ENCODE measurements at regions not wholly inside any gene's neighbourhood (a gene's known extent, or its start where the extent isn't known, plus 50 kb on each side); places are given as distances from the start of the nearest gene placed in this dataset.
"Not testable (repeated sequence)": the region's sequence is repeated elsewhere in the genome, so short reads cannot be mapped to it uniquely, and the experiment has no call there.

GRCh38 chr4:129901205-129901604 lies 805.3 kb downstream of the C4orf33 start:
- DNase-seq = no peak

GRCh38 chr4:129903861-129904260 lies 807.9 kb downstream of the C4orf33 start:
- DNase-seq = no peak

- no peak for DNase-seq
Measured at GRCh38 chr4:129905256-129905655, 809.3 kb downstream of the C4orf33 start.

- no peak for DNase-seq
Measured at GRCh38 chr4:129908117-129908516, 812.2 kb downstream of the C4orf33 start.

- DNase-seq = no peak
Measured at GRCh38 chr4:129916991-129917390, 821.0 kb downstream of the C4orf33 start.

GRCh38 chr4:129917651-129918050 lies 821.7 kb downstream of the C4orf33 start:
- DNase-seq = no peak

- DNase-seq = peak; percentile 3
Measured at GRCh38 chr4:129926936-129927335, 831.0 kb downstream of the C4orf33 start.

GRCh38 chr4:129929052-129929451 lies 833.1 kb downstream of the C4orf33 start:
- DNase-seq = peak; percentile 4

- no peak for DNase-seq
Measured at GRCh38 chr4:129929984-129930383, 834.0 kb downstream of the C4orf33 start.

GRCh38 chr4:129950217-129950616 lies 854.3 kb downstream of the C4orf33 start:
- no peak for DNase-seq

GRCh38 chr4:129966175-129966574 lies 870.2 kb downstream of the C4orf33 start:
- no peak for DNase-seq

GRCh38 chr4:129968366-129968765 lies 872.4 kb downstream of the C4orf33 start:
- no peak for DNase-seq

- no peak for DNase-seq
Measured at GRCh38 chr4:129968778-129969177, 872.8 kb downstream of the C4orf33 start.

GRCh38 chr4:129970801-129971200 lies 874.8 kb downstream of the C4orf33 start:
- DNase-seq = no peak

GRCh38 chr4:129971419-129971818 lies 875.5 kb downstream of the C4orf33 start:
- DNase-seq = no peak

GRCh38 chr4:129972257-129972656 lies 876.3 kb downstream of the C4orf33 start:
- no peak for DNase-seq

- no peak for DNase-seq
Measured at GRCh38 chr4:129974730-129975129, 878.8 kb downstream of the C4orf33 start.

- DNase-seq = no peak
Measured at GRCh38 chr4:129978315-129978714, 882.4 kb downstream of the C4orf33 start.

- DNase-seq = no peak
Measured at GRCh38 chr4:129988957-129989356, 893.0 kb downstream of the C4orf33 start.

GRCh38 chr4:129994715-129995114 lies 898.8 kb downstream of the C4orf33 start:
- DNase-seq = no peak

GRCh38 chr4:129998436-129999150 lies 902.6 kb downstream of the C4orf33 start:
- no peak for DNase-seq

GRCh38 chr4:129999156-129999555 lies 903.2 kb downstream of the C4orf33 start:
- no peak for DNase-seq

GRCh38 chr4:130008461-130008860 lies 912.5 kb downstream of the C4orf33 start:
- no peak for DNase-seq

- DNase-seq = not testable (repeated sequence)
Measured at GRCh38 chr4:130012806-130013205, 916.9 kb downstream of the C4orf33 start.

GRCh38 chr4:130021706-130022105 lies 925.8 kb downstream of the C4orf33 start:
- no peak for DNase-seq

Data from fibroblast of skin of scalp (primary cell).